HL-60/S4 (cell line): ENCODE measurements at regions not wholly inside any gene's neighbourhood (a gene's known extent, or its start where the extent isn't known, plus 50 kb on each side); places are given as distances from the start of the nearest gene placed in this dataset.

ENCODE experiments used
- in situ Hi-C: fragments of 300-500 bp; cut with MboI; formaldehyde crosslinking; loops from 2 replicates; pipeline ENCODE4 v1.14.3; 2022; ENCODE audit warnings: low sequenced_read_pairs

DNA sequence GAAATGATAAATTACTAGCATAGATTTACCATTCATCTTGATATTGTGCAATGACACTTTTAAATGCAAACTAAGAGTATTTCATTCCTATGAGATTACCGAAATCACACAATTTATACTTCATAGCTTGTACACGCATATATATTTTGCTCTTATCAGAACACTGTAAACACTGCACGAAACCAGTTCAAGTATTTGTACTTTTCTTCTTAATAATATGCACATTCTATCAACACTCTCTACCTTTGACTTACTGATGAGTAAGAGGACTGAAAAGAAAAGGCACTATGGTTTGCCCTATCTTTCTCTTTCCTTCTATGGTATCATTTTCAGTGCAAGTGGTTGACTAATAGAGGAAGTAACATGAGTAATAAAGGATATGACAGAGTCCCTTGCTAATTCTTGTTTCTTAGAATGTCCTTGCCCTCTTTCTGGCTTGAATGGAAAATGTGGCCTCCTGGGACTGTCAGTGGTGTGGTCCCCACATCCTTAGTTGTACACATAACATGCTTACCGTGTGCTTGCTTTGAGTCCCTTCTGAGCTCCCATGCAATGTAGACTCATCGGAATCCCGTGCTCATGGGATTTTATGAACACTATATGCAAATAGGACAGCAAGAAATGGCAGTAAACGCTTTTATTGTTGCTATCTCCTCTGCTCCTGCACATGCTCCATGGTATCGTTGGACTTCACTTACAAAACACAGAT lies 363.5 kb upstream of the TNP1 start:
- in situ Hi-C loops, result no loop called here

DNA sequence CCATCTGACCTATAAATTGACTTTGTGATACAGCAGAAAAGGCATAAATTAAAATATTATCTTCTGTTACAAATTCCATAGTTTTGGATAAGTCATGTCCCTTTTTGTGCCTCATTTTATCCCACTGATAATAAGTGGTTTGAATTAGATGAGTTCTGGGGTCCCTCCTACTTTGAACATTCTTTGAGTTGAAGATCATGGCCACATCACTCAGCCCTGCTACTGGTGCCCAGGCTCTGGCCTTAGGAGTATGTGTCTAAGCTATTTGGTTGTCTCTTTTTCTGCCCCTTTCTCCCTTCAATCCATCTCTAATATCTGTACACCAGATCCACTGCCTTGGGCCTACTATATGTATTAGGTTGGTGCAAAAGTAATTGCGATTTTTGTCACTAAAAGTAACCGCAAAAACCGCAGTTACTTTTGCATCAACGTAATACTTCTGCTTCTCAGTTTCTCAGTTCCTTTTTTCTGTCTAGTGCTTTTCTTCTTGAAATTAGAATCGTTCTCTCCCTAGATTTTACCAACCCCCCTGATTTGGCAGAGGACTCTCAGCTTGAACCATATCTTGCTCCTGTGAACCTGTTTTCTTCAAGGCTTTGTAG lies 362.5 kb upstream of the TNP1 start:
- in situ Hi-C loops, result no loop called here

DNA sequence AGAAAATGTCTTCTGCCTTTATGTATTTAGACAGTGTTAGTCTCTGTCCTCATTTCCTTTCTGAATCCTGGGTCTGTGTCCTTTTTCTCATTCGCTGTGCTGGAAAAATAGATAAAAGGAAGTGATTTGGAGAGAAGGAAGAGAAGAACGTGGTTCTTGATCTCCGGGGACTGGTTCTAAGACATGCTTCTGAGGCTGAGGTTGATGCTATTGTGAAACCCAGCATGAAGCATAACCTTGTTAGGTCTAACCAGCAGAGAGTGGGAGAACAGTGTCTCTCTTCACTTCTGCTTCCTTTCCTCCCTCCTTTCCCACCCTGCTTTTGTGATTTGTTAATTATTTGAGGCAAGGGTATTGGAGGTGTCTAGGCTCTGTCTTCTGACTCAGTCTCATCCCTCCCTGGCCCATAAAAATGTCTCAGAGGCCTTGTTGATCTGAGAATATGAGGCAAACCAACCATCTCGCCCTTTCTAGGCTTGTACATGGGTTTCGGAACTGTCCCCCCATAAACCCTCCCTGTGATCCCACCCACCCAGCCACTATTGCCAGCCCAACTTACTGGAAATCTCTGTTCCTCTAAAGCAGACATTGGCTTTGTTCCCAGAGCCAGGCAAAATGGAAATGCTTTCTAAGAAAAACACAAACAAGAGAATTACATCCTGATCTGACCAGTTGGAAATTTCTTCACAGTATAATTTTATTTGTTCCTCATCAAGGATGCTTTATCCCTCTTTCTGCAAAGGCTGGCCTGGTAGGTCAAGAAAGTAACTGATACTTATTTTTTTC lies 360.6 kb upstream of the TNP1 start:
- in situ Hi-C loops, result no loop called here

DNA sequence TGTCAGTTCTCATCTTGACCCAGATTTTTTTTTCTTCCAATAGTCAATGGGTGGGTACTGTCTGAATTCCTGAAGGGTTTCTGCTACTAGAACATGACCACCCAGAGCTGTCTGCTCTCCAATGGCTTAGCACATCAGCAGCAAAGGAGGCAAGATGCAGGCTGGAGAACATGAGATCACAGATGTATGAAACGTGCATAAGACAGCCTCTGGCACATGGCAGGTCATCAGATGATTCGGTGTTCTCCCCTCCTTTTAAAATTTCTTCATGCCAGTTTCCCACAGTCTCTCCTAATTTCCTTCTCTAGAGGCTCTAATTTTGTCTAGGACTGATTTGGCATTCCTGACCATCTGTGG lies 359.3 kb upstream of the TNP1 start:
- in situ Hi-C loops, result no loop called here

DNA sequence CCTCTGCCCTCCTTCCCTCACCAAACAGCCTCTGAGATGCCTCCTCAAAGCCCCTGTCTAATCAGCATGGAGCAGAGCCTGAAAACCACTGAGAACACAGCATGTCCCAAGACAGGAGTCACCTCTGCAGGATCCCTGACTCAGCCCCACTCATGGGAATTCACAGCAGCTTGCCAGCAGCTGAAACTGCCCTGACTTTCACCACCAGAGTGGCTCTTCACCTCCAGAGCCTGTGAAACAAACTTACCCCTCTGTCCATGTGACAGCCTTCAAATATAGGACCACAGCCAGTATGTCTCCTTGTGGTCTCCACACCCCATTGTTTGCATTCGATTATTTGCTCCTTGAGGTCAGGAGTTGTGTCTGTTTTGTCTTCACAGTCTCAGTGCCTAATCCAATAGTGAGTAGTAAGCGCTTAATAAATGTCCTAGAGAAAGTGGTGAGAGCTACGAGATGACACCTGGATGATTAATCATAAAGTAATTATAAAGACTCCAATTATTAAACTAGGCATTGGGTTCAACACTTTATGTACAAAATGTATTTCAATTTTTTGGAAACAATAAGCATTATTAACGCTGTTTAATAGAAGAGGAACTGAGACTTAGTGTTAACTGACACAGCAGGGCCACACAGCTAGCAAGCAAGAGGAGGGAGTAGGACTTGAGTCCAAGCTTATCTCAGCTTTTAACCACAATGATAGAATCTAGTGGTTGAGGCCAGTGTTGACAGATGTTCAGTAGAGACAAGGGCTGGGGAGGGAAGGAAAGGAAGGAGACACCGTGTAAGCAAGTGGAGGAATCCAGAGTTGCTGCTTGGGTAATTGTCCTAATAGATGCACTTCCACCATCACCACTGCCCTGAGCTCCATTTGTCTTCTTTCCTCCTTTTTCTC lies 358.7 kb upstream of the TNP1 start:
- in situ Hi-C loops, result no loop called here

DNA sequence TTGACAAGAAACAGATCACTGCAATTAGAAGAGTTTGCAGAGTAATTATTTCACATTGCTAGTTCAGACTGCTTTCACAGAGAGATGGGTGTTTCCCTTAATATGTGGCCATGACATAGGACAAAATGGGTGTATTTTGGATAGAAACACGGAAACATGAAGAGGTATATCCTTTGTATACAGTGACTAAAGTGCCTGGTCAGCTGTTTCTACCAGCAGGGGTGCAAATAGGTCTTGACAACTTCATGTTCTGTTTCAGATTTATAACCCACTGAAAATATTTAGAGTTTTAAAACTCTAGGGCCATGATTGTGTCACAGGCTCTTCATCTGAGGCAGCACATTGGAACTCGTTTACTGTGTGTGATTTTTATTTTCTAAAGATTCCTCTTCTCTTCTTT lies 357.1 kb upstream of the TNP1 start:
- in situ Hi-C loops, result no loop called here

DNA sequence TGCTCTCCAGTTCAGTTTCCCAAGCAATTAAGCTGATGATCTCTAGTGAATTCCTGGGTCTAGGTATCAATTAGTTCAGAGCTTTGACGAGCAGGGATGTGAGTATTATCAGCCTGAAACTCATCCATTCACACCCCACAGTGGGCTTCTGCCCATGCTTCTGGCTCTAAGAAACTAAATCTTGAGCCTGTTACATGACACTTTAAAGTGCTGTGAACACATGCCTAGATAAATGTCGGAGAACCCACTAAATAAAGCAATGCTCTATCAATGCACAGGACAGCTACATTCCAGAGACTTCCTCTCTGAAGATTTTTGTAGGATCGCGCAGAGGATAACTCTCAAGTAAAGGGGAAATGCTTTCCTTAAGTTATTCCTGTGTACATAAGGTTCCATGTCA lies 356.5 kb upstream of the TNP1 start:
- in situ Hi-C loops, result no loop called here

DNA sequence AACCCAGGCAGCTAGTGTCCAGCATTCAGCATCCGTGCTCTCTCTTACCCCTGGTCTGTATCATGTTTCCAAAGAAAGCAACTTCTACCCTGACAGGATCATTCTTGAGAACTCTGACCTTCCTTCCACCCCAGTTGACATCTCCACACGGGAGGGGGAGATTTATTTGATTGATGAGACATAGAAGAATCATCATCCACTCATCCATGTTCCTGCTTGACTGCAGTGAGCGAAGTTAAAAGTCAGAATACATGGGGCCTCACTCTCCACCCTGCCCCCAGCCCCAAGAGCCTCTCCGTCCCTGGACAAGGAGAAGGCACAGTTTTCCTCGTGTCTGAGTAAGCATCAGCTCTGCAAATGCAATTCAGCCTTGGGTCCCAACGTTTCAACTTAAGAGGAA lies 356.0 kb upstream of the TNP1 start:
- in situ Hi-C loops, result no loop called here

DNA sequence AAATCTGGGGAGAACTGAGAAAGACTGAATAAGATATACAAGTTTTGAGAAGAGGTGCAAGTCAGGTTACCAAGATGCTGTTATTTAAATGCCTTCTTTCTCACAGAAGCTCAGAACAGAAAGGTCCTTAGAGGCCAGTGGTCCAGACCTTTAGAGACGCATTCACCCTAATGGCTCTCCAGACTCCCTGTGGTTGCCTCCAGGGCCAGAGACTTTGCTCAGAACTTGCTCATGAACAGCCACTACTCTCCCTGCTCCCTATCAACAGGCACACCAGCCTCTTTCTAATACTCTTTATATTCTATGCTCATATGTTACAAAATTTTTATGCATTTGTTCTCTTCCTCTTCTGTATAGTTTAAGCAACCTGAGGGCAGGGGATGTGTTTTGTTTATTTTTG lies 349.0 kb upstream of the TNP1 start:
- in situ Hi-C loops, result no loop called here

DNA sequence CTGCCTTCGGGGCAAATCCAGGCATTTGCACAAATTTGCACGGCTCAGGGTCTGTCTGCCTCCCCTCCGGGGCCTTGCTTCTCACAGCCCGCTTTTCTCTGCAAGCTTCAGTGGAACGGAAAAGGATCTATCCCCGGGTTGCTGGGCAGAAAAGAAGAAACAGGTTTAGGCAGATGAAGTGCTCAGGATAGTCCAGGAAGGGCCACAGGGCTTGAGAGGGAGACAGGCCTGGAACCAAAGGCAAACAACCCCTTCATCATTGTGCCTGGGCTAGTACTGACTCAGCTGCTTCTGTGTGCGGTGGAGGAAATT lies 347.8 kb upstream of the TNP1 start:
- in situ Hi-C loops, result no loop called here

DNA sequence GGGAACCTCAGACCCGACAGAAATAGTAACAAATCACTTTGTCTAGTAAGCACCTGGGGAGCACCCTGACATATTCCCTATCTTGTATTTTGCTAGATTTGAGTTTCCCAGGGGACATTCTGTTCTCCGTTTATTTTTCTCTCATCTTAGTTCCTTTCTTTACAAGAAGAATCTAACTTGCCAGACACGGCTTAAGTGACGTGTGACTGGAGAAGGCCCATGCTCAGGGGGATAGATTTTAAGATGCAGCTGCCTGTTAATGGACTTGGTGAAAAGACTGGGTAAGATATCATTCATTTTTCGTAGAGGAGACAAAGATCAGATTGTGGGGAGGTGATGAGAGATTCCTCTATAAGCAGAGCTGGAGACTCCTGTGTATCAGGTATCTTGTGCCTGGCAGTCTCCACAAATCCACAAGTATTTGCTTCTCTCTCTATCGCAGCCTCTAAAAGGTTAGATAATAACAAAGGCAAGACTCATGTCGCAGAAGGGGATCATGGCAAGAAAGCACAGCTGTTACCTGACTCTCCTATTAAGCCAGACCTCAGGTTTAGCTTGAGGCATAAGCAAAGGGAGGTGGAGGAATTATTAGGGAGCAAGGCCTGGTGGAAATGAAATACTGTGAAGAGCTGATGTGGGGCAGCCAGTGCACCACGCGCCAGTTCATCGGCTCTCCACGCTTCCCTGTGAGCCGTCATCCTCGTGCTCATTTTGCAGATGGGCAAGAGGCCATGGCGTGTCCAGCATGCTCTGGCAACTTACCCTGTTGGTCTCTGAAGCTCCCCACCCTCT lies 347.2 kb upstream of the TNP1 start:
- in situ Hi-C loops, result no loop called here

DNA sequence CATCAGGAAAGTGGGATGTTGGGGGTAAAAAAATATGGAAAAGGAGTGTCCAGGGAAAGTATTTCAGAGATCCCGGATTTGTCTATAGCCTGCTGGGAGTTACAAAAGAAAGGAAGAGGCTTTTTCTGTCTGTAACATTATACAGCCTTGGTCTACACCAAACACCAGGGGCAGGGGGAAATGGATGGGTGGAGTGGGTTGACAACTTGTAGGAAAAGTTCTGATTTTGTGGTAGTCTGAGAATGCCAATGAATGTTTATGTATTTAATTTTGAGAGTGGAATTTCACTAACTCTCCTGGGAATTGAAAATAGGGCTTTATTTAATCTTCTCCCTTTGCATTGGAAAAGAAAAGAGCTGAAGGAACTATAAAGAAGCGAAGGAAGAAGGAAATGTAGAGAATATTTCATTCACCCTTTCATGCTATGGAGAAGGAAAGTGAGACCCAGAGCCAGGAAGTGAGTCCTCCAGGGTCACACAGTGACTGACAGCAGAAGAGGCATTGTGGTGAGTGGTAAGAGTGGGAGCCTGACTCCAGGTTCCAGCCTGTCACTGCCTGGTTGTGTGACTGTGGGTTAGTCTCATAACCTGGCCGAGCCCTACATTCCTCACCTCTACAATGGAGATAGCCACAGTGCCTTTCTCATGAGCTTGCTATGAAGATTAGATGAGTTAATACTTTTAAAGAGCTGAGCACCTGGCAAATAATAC lies 346.3 kb upstream of the TNP1 start:
- in situ Hi-C loops, result no loop called here

DNA sequence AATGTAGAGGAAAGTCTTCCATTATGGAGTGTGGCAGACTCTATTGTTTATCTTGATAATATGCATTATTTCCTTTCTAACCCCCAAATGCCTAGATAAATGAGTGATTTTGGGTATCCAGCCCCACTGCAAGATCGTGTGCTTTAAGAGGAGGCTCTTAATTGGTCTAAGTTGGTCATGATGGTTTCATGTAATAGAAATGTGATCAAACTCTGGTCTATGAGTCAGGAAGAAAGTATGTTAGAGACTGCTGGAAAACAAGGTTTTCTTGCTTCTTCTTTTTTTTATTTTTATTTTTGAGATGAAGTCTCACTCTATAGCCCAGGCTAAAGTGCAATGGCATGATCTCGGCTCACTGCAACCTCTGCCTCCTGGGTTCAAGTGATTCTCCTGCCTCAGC lies 344.5 kb upstream of the TNP1 start:
- in situ Hi-C loops, result no loop called here

DNA sequence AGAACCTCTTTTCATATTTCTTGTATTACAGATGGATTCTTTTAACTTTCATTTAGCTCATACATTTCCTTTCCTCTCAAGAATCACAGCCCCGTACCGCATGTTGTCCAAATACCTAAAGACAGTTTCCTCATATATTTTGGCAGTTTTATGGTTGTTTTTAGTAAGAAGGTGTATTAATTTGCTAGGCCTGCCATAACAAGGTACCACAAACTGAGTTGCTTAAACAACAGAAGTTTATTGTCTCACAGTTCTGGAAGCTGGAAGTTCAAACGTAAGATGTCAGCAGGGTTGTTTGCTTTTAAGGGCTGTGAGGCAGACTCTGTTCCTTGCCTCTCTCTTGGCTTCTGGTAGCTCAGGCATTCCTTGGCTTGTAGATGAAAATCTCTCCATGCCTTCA lies 343.2 kb upstream of the TNP1 start:
- in situ Hi-C loops, result no loop called here

DNA sequence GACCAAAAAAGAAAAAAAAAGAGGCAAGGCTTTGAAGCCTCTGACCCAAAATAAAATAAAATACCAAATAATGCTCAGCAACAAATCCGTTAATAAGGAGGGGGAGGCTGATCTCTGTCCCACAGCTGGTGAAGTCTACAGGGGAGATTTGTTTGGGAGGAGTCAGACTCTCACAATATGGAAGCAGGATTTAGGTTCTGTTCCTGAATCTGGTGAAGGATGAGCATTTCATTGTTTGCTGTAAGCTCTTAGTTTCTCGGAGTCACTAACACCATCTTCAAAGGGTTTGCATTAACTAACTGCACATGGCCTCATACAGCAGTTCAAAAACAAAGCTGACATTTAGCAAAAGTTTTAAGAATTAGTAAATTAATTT lies 339.4 kb upstream of the TNP1 start:
- in situ Hi-C loops, result no loop called here

DNA sequence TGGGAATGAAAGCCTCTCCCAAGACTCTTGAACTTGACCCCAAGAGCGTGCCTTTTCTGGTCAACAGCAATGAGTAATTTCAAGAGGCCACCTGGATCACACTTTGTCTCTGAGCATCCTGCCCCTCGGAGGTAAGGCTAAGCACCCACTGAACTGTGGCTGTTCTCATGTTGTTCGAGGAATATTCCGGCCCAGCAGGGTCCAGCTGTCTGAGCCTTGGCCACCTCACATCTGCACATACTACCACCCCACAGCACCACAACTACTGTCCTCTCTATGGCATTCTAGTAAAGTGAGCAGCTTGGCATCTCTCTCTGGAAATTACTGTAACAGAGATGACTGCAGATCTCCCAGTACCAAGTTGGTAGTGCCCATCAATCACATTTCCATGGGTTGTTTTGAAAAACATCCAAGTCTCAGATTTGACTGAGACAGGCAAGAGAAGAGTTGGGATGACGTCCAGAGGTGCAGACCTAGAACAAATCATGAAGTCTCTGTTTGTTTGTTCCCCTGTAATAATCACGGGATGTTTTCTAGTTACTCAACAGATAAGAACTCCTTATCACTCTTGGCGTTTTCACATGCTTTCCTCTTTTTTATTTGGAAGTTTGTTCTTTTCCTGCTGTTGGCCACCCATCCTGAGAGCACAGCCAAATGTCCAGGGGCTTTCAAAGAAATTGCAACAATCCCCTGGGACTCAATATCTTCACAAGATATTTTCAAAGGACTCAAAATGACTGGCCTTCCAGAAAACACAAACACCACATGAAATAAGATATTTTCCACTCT lies 336.0 kb upstream of the TNP1 start:
- in situ Hi-C loops, result no loop called here

DNA sequence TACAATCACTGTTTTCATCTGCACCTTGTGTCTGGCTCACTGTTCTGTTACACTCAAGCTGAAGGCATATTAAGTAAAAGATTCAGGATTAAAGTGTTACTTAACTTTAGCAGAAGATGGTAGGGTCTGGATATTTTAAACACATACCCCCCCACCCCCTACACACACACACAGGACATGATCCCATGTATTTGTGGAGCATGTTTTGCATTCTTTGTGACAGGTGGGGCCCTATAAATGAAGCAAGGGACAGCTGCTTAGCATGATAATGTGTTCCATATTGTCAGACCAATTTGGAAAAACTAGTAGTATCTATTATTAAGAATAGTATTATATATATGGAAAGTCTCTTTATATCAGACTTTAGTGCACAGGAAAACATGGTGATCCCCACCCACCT lies 335.2 kb upstream of the TNP1 start:
- in situ Hi-C loops, result no loop called here

DNA sequence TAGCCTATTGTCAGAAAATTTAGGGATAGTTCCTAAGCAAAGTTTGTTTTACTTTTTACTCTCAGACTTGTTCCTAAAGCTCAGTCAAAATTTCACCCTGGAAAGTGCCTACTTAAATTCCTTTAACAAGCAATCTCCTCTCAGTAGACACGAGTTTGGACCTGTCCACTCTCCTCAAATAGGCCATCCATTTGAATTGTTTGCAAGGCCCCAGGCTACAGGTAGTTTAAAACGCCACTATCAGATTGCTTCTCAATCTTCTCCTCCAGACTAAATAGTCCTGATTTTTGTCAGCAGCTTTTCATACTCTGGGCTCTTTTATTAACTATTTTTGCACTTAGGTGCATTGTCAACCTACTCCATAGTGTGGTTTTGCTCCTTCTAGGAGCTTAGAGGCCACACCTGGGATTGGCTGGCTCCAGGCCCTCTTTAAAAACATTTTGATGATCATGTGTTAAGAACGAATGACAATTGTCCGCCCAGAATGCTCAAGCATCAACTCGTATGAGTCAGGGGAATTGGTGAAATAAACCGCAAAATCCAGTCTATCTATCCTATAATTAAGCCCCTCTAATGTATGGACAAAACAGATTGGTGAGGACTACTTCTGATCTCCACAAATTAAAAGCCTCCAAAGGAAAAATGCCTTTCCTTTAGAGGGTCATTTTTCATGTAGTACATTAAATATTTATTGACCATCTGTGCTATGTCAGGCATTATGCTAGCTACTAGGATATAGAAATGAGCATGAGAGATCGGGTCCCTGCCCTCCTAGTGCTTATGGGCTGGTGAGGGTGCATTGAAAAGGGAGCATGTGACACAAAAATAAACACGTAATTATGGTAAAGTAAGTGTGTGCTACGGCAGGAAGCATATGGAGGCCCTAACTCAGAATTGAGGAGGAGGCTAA lies 333.8 kb upstream of the TNP1 start:
- in situ Hi-C loops, result no loop called here
